Right atrium auricular region (tissue), 2 donors: ENCODE measurements at regions not wholly inside any gene's neighbourhood (a gene's known extent, or its start where the extent isn't known, plus 50 kb on each side); places are given as distances from the start of the nearest gene placed in this dataset.

Experiments used
- DNase-seq: peaks from one replicate; pipeline ENCODE4 v3.0.0-alpha.2; 2019; ENCODE audit warnings: low spot score
- H3K27ac ChIP-seq, 2 donors: fragments of 200-600 bp; sonication (generic); 1 replicate in 1 of 2; 2 replicates in 1 of 2; pipeline ENCODE4 v1.5.1; 2016 to 2019
- H3K27me3 ChIP-seq, 2 donors: fragments of 200-600 bp; sonication (generic); one replicate each; pipeline versions ENCODE4 v1.5.1 to v1.6.0; 2017 to 2019
- H3K36me3 ChIP-seq: fragments of 200-600 bp; sonication (generic); one replicate; pipeline ENCODE4 v1.5.1; 2016
- H3K4me1 ChIP-seq, 2 donors: fragments of 200-600 bp; sonication (generic); one replicate each; pipeline versions ENCODE4 v1.5.1 to v1.6.0; 2017 to 2019
- H3K4me3 ChIP-seq, 2 donors: fragments of 200-600 bp; sonication (generic); 1 replicate in 1 of 2; 2 replicates in 1 of 2; pipeline ENCODE4 v1.5.1; 2017 to 2019; ENCODE audit warnings: mild to moderate bottlenecking in 1 of 2, moderate library complexity in 1 of 2
- H3K9me3 ChIP-seq, 2 donors: fragments of 200-600 bp; sonication (generic); one replicate each; pipeline ENCODE4 v1.5.1; 2019
- TF ChIP-seq, protein P1 (sequence below), 2 donors: fragments of 200-600 bp; sonication (generic); IDR thresholded peaks; one replicate each; pipeline ENCODE4 v1.5.1; 2019; ENCODE audit warnings: antibody characterized with exemption in 2 of 2

DNA sequence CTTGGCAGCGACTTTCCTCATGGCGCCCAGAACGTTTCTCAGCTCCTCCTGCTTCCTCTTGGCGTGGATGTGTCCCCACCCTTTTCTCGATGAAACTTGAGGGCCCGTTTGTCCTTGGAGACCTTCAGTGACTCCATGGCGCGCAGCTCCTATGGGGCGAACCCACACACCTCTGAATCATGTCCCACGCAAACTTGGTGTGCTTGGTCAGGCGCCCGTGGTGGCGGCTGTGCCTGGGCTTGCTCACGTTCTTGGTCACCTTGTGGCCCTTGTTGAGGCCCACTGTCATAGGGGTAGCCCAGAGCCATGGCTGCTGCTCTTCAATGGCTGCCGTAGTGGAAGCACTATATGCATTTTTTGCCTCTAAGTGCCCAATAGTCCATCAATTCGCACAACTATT, 117.5 kb upstream of the FOXP2 start:
- H3K27ac ChIP-seq, result no peak overlapping the region
- no peak for DNase-seq
- no peaks in the 10 kb centered on the region for H3K36me3 ChIP-seq

DNA sequence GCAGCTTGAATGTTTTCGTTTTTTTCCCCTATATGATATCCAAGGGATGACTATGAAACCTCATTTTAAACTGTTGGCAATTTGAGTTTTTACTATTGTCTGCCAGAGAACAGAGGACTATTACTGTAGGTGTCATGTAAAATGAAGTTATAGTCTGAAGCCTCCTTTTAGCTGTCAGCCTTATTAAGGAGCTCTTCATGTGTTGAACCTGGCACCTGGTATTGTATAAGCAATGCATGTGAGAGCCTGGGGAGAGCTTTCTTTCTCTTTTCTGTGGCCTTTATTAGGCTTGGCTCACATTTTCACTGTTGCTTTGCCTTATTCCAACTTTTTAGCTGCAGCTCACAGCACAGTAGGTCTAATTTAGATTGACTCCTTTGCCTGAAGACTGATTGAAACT, 119.1 kb upstream of the FOXP2 start:
- TF ChIP-seq, protein P1, sequence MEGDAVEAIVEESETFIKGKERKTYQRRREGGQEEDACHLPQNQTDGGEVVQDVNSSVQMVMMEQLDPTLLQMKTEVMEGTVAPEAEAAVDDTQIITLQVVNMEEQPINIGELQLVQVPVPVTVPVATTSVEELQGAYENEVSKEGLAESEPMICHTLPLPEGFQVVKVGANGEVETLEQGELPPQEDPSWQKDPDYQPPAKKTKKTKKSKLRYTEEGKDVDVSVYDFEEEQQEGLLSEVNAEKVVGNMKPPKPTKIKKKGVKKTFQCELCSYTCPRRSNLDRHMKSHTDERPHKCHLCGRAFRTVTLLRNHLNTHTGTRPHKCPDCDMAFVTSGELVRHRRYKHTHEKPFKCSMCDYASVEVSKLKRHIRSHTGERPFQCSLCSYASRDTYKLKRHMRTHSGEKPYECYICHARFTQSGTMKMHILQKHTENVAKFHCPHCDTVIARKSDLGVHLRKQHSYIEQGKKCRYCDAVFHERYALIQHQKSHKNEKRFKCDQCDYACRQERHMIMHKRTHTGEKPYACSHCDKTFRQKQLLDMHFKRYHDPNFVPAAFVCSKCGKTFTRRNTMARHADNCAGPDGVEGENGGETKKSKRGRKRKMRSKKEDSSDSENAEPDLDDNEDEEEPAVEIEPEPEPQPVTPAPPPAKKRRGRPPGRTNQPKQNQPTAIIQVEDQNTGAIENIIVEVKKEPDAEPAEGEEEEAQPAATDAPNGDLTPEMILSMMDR (IDR thresholded peaks at IDR 0.05), result no peak
- no peaks in the 10 kb centered on the region for H3K27me3 ChIP-seq
- no peak for DNase-seq
- no peak overlapping the region for H3K4me3 ChIP-seq
- no peaks in the 10 kb centered on the region for H3K4me1 ChIP-seq
- H3K27ac ChIP-seq, result no peak overlapping the region
- no peaks in the 10 kb centered on the region for H3K36me3 ChIP-seq
- H3K9me3 ChIP-seq, result no peaks in the 10 kb centered on the region

More for the DNA sequence above, 117.5 kb upstream of the FOXP2 start:
- Histone ChIP-seq H3K27me3 (no peaks in the 10 kb centered on the region), H3K9me3 (no peaks in the 10 kb centered on the region), H3K4me1 (no peaks in the 10 kb centered on the region), H3K4me3 (no peak overlapping the region)
- TF ChIP-seq, protein P1 (IDR thresholded peaks at IDR 0.05), result no peak

DNA sequence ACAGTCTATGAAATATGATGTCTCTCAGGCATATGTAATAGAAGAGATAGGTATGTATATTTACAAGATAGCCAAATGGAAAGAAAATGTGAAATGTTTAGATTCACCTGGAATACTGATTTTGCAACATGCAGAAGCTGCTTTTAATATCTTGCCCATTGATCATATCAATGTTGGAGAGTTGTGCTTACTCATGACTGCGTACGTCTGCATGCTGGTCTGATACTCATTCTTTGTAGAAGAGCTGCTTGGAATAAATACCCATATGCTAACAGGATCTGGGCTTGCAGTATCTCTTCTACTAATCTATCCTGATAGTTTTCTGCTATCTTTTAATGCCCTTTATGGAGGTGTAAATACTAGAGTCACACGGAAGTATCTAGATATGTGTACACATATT, 120.6 kb upstream of the FOXP2 start:
- Histone ChIP-seq H3K4me3 (no peak overlapping the region), H3K27ac (no peak overlapping the region), H3K4me1 (no peaks in the 10 kb centered on the region), H3K36me3 (no peaks in the 10 kb centered on the region), H3K9me3 (no peaks in the 10 kb centered on the region), H3K27me3 (no peaks in the 10 kb centered on the region)
- DNase-seq, result no peak
- TF ChIP-seq, protein P1 (IDR thresholded peaks at IDR 0.05), result no peak

DNA sequence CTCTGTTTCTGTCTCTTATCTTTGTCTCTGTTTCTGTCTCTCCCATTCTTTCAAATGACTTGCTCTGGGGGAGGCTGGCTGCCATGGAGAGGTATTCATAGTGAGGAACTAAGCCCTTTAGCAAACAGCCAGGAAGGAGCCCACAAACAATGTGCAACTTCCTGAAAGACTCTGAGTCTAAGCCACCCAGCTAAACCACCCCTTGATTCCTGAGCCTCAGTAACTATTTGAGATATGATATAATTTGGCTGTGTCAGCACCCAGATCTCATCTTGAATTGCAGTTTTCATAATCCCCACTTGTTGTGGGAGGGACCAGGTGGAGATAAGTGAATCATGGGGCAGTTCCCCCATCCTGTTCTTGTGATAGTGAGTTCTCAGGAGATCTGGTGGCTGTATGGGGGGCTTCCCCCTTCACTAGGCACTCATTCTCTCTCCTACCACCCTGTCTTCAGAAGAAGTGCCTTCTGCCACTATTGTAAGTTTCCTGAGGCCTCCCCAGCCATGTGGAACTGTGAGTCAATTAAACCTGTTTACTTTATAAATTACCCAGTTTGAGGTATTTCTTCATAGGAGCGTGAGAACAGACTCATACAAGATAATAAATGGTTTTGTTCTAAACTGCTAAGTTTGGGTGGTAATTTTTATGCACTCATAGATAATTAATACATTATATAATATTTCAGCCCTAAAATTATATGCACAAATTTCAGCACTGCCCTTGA, 121.2 kb upstream of the FOXP2 start:
- H3K4me1 ChIP-seq, result no peaks in the 10 kb centered on the region
- H3K27me3 ChIP-seq, result no peaks in the 10 kb centered on the region
- DNase-seq, result no peak
- no peak overlapping the region for H3K27ac ChIP-seq
- H3K4me3 ChIP-seq, result no peak overlapping the region
- TF ChIP-seq, protein P1 (IDR thresholded peaks at IDR 0.05), result no peak
- no peaks in the 10 kb centered on the region for H3K36me3 ChIP-seq
- H3K9me3 ChIP-seq, result no peaks in the 10 kb centered on the region

DNA sequence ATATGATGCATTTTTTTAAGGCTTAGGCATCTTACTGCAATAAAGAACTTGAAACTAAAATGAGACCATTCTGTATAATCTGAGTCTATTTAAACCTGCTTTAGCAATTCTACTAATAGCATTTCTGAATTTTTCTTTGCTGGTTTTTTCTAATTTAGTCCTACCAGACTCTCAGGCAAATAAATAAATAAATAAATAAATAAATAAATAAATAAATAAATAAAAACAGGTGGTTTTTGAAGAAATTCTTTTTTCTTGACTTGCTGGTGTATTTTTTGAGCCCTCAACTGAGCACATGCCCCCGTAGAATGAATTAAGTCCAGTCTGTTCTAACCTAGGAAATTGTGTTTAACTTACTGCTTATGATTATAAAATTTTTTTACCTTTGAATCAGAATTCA, 134.7 kb upstream of the FOXP2 start:
- Histone ChIP-seq H3K9me3 (no peaks in the 10 kb centered on the region), H3K27ac (no peak overlapping the region), H3K36me3 (no peaks in the 10 kb centered on the region), H3K27me3 (no peaks in the 10 kb centered on the region), H3K4me1 (no peaks in the 10 kb centered on the region), H3K4me3 (no peak overlapping the region)
- TF ChIP-seq, protein P1 (IDR thresholded peaks at IDR 0.05), result no peak
- DNase-seq, result no peak

DNA sequence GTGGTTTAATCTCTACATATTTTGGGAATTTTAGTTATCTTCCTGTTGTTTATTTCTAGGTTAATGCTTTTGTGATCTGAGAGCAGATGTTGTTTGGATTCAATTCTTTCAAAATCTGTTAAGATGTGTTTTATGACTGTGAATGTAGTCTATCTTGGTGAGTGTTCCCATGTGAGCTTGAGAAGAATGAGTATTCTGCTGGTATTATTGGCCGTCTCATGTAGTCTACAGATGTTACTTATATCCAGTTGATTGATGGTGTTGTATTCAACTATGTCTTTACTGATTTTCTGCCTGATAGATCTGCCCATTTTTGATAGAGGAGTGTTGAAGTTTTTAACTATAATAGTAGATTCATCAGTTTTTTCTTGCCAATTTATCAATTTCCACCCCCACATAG, 141.4 kb upstream of the FOXP2 start:
- no peaks in the 10 kb centered on the region for H3K27me3 ChIP-seq
- DNase-seq, result no peak
- H3K4me3 ChIP-seq, result no peak overlapping the region
- H3K36me3 ChIP-seq, result no peaks in the 10 kb centered on the region
- no peaks in the 10 kb centered on the region for H3K4me1 ChIP-seq
- H3K27ac ChIP-seq, result no peak overlapping the region
- TF ChIP-seq, protein P1 (IDR thresholded peaks at IDR 0.05), result no peak
- peaks cover 0 to under 1% of the 10 kb centered on the region in 2 donors for H3K9me3 ChIP-seq
